Activated CD4-positive, alpha-beta memory T cell treated with anti-CD3 and anti-CD28 coated beads for 36 hours (primary cell): ENCODE measurements at regions not wholly inside any gene's neighbourhood (a gene's known extent, or its start where the extent isn't known, plus 50 kb on each side); places are given as distances from the start of the nearest gene placed in this dataset.

Source experiments
- CTCF ChIA-PET: fragments of 350-600 bp; sonication (Branson Sonifier 250); formaldehyde crosslinking; loops from one replicate; lab custom pipeline; 2021; ENCODE audit warnings: antibody characterized with exemption, inconsistent platforms; lab: Charles Lee
- POLR2A ChIA-PET: fragments of 350-600 bp; sonication (Branson Sonifier 250); formaldehyde crosslinking; loops from one replicate; lab custom pipeline; 2021; ENCODE audit warnings: antibody characterized with exemption; lab: Charles Lee
- DNase-seq: peaks from one replicate; pipeline ENCODE4 v3.0.0-alpha.2; 2020
- H3K27ac Mint-ChIP-seq: one replicate; pipeline ENCODE4 v1.8.0; 2021; ENCODE audit warnings: mixed read lengths
- H3K27me3 Mint-ChIP-seq: one replicate; pipeline ENCODE4 v1.8.0; 2021; ENCODE audit warnings: mixed read lengths
- H3K36me3 Mint-ChIP-seq: one replicate; pipeline ENCODE4 v1.8.0; 2021; ENCODE audit warnings: mixed read lengths
- H3K4me1 Mint-ChIP-seq: one replicate; pipeline ENCODE4 v1.8.0; 2021; ENCODE audit warnings: low read depth, mixed read lengths
- H3K4me3 Mint-ChIP-seq: one replicate; pipeline ENCODE4 v1.8.0; 2021; ENCODE audit warnings: mild to moderate bottlenecking, mixed read lengths
- H3K9me3 Mint-ChIP-seq: one replicate; pipeline ENCODE4 v1.8.0; 2021; ENCODE audit warnings: mixed read lengths
- intact Hi-C: fragments of 100-400 bp; cut with micrococcal nuclease; formaldehyde crosslinking; loops from one replicate; pipeline ENCODE4 v1.15.1; 2023

DNA sequence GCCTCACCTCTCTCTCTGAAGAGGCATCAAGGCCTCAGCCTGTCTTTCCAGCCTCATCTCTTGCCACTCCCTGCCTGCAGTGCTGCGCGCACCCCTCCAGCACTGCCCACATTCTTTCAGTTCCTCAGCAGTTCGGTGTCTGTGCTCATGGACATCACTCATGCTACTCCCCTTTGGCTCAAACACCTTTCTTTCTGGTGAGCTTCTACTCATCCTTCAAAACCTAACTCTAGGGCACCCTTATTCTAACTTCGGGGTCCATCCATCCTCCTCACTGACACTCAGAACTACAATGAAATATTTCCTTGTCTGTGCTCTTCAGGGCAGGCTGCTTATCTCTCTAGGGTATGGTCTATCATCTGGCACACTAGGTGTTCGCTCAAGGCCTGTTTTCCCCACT is 169.9 kb upstream of the BMPER start:
- no peak for DNase-seq
- Mint-ChIP-seq H3K9me3 (no peaks in the 10 kb centered on the region), H3K4me3 (no peak overlapping the region), H3K27me3 (no peaks in the 10 kb centered on the region), H3K36me3 (peaks cover 3% of the 10 kb centered on the region), H3K4me1 (no peaks in the 10 kb centered on the region), H3K27ac (no peak overlapping the region)
- intact Hi-C loops = no loop called here
- CTCF ChIA-PET = no interaction called here
- POLR2A ChIA-PET = no interaction called here

- no peaks in the 10 kb centered on the region for H3K4me1 Mint-ChIP-seq
- H3K27ac Mint-ChIP-seq = no peak overlapping the region
- no peaks in the 10 kb centered on the region for H3K9me3 Mint-ChIP-seq
- intact Hi-C loops = no loop called here
- POLR2A ChIA-PET = no interaction called here
- H3K27me3 Mint-ChIP-seq = no peaks in the 10 kb centered on the region
- DNase-seq = no peak
- no peak overlapping the region for H3K4me3 Mint-ChIP-seq
- H3K36me3 Mint-ChIP-seq = no peaks in the 10 kb centered on the region
- CTCF ChIA-PET = no interaction called here
These were observed 168.7 kb upstream of the BMPER start for GRCh38 chr7:33736521-33737221.

- ChIA-PET CTCF (no interaction called here), POLR2A (no interaction called here)
- no peak overlapping the region for H3K27ac Mint-ChIP-seq
- intact Hi-C loops = no loop called here
- no peaks in the 10 kb centered on the region for H3K4me1 Mint-ChIP-seq
- no peaks in the 10 kb centered on the region for H3K27me3 Mint-ChIP-seq
- DNase-seq = no peak
- no peak overlapping the region for H3K4me3 Mint-ChIP-seq
- H3K9me3 Mint-ChIP-seq = no peaks in the 10 kb centered on the region
- H3K36me3 Mint-ChIP-seq = no peaks in the 10 kb centered on the region
These were observed 166.9 kb upstream of the BMPER start for GRCh38 chr7:33738260-33738935.

DNA sequence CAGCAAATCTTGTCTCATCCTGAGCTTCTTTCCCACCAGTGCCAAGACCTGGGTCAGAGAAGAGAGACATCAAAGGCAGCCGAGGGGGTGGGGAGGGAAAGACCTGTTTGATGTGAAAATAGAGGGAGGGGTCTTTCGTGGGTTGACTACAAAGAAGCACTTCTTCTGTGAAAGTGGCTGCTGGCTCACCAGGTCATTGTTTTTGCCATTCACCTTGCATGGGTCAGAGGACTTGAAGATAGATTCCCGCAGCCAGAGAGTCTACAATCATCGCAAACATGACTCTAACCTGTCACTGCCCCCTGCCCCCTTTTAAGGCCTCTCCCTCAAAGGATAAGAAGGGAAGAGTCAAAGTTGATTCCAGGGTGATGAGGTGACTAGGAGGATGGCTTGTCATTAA is 166.1 kb upstream of the BMPER start:
- Mint-ChIP-seq H3K4me1 (no peaks in the 10 kb centered on the region), H3K27ac (no peak overlapping the region), H3K27me3 (no peaks in the 10 kb centered on the region), H3K4me3 (no peak overlapping the region), H3K36me3 (no peaks in the 10 kb centered on the region), H3K9me3 (no peaks in the 10 kb centered on the region)
- intact Hi-C loops = no loop called here
- CTCF ChIA-PET = no interaction called here
- no peak for DNase-seq
- POLR2A ChIA-PET = no interaction called here

DNA sequence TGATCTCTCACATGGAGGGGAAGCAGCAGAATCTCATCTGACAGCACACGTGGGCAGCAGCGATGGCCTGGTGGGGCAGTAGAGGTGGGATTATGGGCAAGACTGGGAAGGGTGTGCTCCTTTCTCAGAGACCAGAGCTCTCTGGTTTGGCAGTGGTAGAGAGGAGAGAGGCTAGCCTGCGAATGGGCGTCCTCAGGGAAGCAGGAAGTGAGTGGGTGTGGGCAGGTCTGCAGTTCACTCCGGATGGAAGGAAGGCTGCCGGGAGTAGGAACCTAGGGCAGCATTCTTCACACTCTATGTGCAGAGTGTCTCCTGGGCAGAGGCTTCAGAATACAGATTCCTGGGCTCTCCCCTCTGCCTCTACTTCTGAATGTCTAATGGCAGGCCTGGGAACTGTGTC is 162.8 kb upstream of the BMPER start:
- intact Hi-C loops = loop anchor here (10.0 kb wide), 2 partner anchors 318 to 558 kb away; no protein-coding TSS in a partner anchor
- no peaks in the 10 kb centered on the region for H3K36me3 Mint-ChIP-seq
- no peak overlapping the region for H3K27ac Mint-ChIP-seq
- no peak for DNase-seq
- no peaks in the 10 kb centered on the region for H3K4me1 Mint-ChIP-seq
- H3K9me3 Mint-ChIP-seq = no peaks in the 10 kb centered on the region
- POLR2A ChIA-PET = no interaction called here
- CTCF ChIA-PET = no interaction called here
- H3K4me3 Mint-ChIP-seq = no peak overlapping the region
- H3K27me3 Mint-ChIP-seq = no peaks in the 10 kb centered on the region

- Mint-ChIP-seq H3K4me3 (no peak overlapping the region), H3K27ac (no peak overlapping the region), H3K36me3 (no peaks in the 10 kb centered on the region), H3K9me3 (no peaks in the 10 kb centered on the region), H3K27me3 (no peaks in the 10 kb centered on the region), H3K4me1 (no peaks in the 10 kb centered on the region)
- ChIA-PET CTCF (no interaction called here), POLR2A (no interaction called here)
- DNase-seq = no peak
- intact Hi-C loops = loop anchor here (10.0 kb wide), 2 partner anchors 318 to 558 kb away; no protein-coding TSS in a partner anchor
These were observed 162.2 kb upstream of the BMPER start for GRCh38 chr7:33742999-33743587.

DNA sequence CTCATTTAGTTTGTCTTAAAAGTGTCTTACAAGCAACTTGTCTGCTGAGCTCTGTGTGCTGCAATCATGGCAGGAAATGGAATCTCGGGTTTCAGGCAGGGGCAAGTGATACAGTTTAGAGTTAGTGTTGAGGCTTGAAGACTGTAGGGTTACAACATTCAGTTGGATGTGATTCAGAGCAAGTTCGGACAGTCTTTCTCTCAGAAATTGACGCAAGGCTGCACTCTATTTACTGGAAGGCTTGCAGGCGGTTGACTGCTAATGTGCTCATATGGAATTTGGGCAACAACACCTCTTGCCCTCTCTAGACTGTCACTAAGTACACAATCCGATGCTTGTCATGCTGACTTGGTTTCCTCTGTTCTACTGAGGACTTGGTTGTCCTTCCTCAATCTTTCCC is 161.7 kb upstream of the BMPER start:
- H3K36me3 Mint-ChIP-seq = no peaks in the 10 kb centered on the region
- no peaks in the 10 kb centered on the region for H3K9me3 Mint-ChIP-seq
- ChIA-PET CTCF (no interaction called here), POLR2A (no interaction called here)
- intact Hi-C loops = loop anchor here (10.0 kb wide), 2 partner anchors 319 to 559 kb away; no protein-coding TSS in a partner anchor
- H3K27ac Mint-ChIP-seq = no peak overlapping the region
- no peaks in the 10 kb centered on the region for H3K4me1 Mint-ChIP-seq
- no peak overlapping the region for H3K4me3 Mint-ChIP-seq
- DNase-seq = no peak
- H3K27me3 Mint-ChIP-seq = no peaks in the 10 kb centered on the region

DNA sequence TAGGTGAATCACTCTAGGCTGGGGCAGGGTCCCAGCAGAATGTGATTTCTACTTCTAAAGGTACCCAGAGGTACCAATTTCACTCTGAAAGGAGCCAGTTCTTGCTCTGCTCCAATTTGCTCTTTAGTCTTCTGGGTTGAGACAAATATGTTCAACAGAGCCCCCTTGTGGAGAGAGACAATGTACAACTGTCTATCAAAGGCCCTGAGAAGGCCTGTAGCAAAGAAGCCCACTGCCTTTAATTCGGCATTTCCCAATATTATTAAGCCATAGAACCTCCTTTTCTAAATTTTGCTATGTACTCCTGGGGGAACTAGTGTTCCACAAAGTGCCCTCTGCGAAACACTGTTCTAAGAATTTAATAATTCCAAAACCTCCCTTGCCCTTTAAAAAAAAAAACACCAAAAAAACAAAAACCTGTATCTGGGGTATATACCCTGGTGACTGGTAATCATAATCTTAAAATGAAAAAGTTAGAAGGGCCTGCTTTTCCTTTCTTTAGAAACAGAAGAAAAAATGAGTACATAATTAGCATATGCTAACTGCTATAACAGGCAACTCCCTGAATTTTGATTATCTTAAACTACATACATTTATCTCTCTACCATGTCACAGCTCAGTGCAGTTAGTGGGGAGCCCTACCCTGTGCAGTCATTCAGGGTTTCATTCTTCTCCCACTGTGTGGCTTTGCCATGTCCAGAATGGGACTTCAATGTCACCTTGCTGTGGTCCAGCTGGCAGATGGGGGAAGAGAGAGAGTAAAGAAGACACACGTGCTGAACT is 160.9 kb upstream of the BMPER start:
- intact Hi-C loops = loop anchor here (10.0 kb wide), 2 partner anchors 320 to 560 kb away; no protein-coding TSS in a partner anchor
- H3K27me3 Mint-ChIP-seq = no peaks in the 10 kb centered on the region
- ChIA-PET CTCF (no interaction called here), POLR2A (no interaction called here)
- no peaks in the 10 kb centered on the region for H3K4me1 Mint-ChIP-seq
- H3K36me3 Mint-ChIP-seq = no peaks in the 10 kb centered on the region
- no peak overlapping the region for H3K27ac Mint-ChIP-seq
- no peak for DNase-seq
- no peak overlapping the region for H3K4me3 Mint-ChIP-seq
- H3K9me3 Mint-ChIP-seq = no peaks in the 10 kb centered on the region

- intact Hi-C loops = loop anchor here (10.0 kb wide), 2 partner anchors 321 to 561 kb away; no protein-coding TSS in a partner anchor
- H3K9me3 Mint-ChIP-seq = no peaks in the 10 kb centered on the region
- H3K36me3 Mint-ChIP-seq = no peaks in the 10 kb centered on the region
- no peak overlapping the region for H3K4me3 Mint-ChIP-seq
- no peak for DNase-seq
- H3K4me1 Mint-ChIP-seq = no peaks in the 10 kb centered on the region
- ChIA-PET POLR2A (no interaction called here), CTCF (interaction anchor here (0.7 kb wide), 1 partner anchor 412 kb away, joined by 3 read pairs; no protein-coding TSS in a partner anchor)
- no peaks in the 10 kb centered on the region for H3K27me3 Mint-ChIP-seq
- no peak overlapping the region for H3K27ac Mint-ChIP-seq
These were observed 159.4 kb upstream of the BMPER start for GRCh38 chr7:33745934-33746333.

DNA sequence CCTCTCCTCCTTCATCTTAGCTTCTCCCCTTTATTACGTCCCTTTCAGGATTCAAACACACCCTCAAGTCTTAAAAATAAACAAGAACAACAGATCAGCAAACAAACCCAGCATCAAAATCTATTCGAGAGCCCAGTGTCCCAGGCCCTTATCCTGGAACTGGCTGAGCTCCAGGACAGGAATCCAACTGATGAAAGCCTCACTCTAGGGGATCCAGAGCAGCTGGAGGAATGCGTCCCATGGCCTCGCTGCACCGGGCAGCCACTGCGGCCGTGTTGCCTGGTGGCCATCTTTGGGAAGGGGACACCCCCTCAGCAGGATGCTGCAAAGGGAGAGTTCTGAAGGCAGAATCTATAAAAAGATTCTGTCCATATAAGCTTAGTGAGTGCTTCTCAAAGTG is 156.5 kb upstream of the BMPER start:
- no peak for DNase-seq
- Mint-ChIP-seq H3K4me3 (no peak overlapping the region), H3K4me1 (no peaks in the 10 kb centered on the region), H3K36me3 (no peaks in the 10 kb centered on the region), H3K27ac (no peak overlapping the region), H3K9me3 (no peaks in the 10 kb centered on the region), H3K27me3 (no peaks in the 10 kb centered on the region)
- ChIA-PET CTCF (no interaction called here), POLR2A (interaction anchor here (0.6 kb wide), 1 partner anchor 1210 kb away, joined by 3 read pairs; no protein-coding TSS in a partner anchor)
- intact Hi-C loops = loop anchor here (10.0 kb wide), 2 partner anchors 324 to 564 kb away; no protein-coding TSS in a partner anchor

DNA sequence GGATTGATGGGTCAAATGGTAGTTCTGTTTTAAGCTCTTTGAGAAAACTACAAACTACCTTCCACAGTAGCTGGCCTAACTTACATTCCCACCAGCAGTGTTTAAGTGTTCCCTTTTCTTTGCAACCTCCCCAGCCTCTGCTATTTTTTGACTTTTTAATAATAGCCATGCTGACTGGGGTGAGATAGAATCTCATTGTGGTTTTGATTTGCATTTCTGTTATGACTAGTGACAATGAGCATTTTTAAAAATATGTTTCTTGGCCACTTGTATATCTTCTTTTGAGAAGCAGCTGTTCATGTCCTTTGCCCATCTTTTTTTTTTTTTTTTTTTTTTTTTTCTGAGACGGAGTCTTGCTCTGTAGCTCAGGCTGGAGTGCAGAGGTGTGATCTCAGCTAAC is 155.2 kb upstream of the BMPER start:
- Mint-ChIP-seq H3K27me3 (peaks cover 1% of the 10 kb centered on the region), H3K9me3 (no peaks in the 10 kb centered on the region), H3K4me3 (no peak overlapping the region), H3K36me3 (no peaks in the 10 kb centered on the region), H3K27ac (no peak overlapping the region), H3K4me1 (no peaks in the 10 kb centered on the region)
- POLR2A ChIA-PET = no interaction called here
- intact Hi-C loops = loop anchor here (10.0 kb wide), 1 partner anchor 505 kb away; no protein-coding TSS in a partner anchor
- DNase-seq = no peak
- CTCF ChIA-PET = no interaction called here

DNA sequence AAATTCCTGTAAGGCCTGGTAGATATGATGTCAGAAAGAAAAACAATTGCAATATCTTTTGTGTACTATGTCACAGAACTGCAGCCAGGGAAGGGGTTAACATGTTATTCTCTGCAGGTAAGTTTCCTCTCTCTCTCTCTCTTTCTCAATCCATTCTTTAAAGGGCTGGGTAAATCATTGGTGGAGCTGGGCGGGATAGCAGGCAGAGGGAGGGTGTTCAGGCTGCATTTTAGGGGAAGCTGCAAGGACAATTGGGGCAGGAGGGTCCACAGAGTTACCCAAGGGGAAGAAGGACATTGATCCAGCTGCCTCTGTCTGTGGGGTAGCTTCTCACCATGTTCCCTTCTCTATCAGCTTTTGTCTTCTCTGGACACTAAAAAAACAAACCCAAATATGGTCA is 153.9 kb upstream of the BMPER start:
- Mint-ChIP-seq H3K4me1 (no peaks in the 10 kb centered on the region), H3K36me3 (no peaks in the 10 kb centered on the region), H3K4me3 (no peak overlapping the region), H3K9me3 (no peaks in the 10 kb centered on the region), H3K27me3 (peaks cover 1% of the 10 kb centered on the region), H3K27ac (no peak overlapping the region)
- intact Hi-C loops = loop anchor here (10.0 kb wide), 1 partner anchor 507 kb away; no protein-coding TSS in a partner anchor
- no peak for DNase-seq
- ChIA-PET CTCF (interaction anchor here (0.7 kb wide), 1 partner anchor 144 kb away, joined by 4 read pairs; no protein-coding TSS in a partner anchor), POLR2A (no interaction called here)
